Naive thymus-derived CD8-positive, alpha-beta T cell (primary cell): ENCODE measurements at regions not wholly inside any gene's neighbourhood (a gene's known extent, or its start where the extent isn't known, plus 50 kb on each side); places are given as distances from the start of the nearest gene placed in this dataset.
"Not testable (repeated sequence)": the region's sequence is repeated elsewhere in the genome, so short reads cannot be mapped to it uniquely, and the experiment has no call there.

Experiments used
- ATAC-seq, 2 donors: fragments of 150-1000 bp; cut with Tn5 transposase in 1 of 2; sonication (Bioruptor Pico), chemical (Tn5 transposase) in 1 of 2; 1 replicate in 1 of 2; 2 replicates in 1 of 2; pipeline ENCODE4 v1.10.0; 2021; ENCODE audit warnings: mild to moderate bottlenecking in 2 of 2, moderate library complexity in 2 of 2
- POLR2A ChIA-PET: fragments of 350-600 bp; sonication (Branson Sonifier 250); formaldehyde crosslinking; loops from one replicate; lab custom pipeline; 2021; ENCODE audit warnings: antibody characterized with exemption; lab: Charles Lee
- DNase-seq, 10 donors: peaks; one replicate each; pipeline versions ENCODE4 v3.0.0 to v3.0.0-alpha.2; 2020 to 2022
- H3K27ac Mint-ChIP-seq, 10 donors: one replicate each; pipeline ENCODE4 v1.8.0; 2020 to 2022; ENCODE audit warnings: mild to moderate bottlenecking in 10 of 10, mixed read lengths in 10 of 10, moderate library complexity in 4 of 10, inconsistent platforms in 1 of 10
- H3K27me3 Mint-ChIP-seq, 5 donors: one replicate each; pipeline ENCODE4 v1.8.0; 2021 to 2022; ENCODE audit warnings: mixed read lengths in 5 of 5
- H3K36me3 Mint-ChIP-seq, 3 donors: one replicate each; pipeline ENCODE4 v1.8.0; 2020 to 2022; ENCODE audit warnings: mixed read lengths in 3 of 3, mild to moderate bottlenecking in 2 of 3, inconsistent platforms in 1 of 3
- H3K4me1 Mint-ChIP-seq, 4 donors: one replicate each; pipeline ENCODE4 v1.8.0; 2021 to 2022; ENCODE audit warnings: mixed read lengths in 4 of 4
- H3K4me3 Mint-ChIP-seq, 10 donors: one replicate each; pipeline ENCODE4 v1.8.0; 2020 to 2022; ENCODE audit warnings: mild to moderate bottlenecking in 10 of 10, mixed read lengths in 10 of 10, moderate library complexity in 6 of 10, inconsistent platforms in 1 of 10
- H3K9me3 Mint-ChIP-seq, 9 donors: one replicate each; pipeline ENCODE4 v1.8.0; 2020 to 2022; ENCODE audit warnings: mixed read lengths in 9 of 9, mild to moderate bottlenecking in 3 of 9, inconsistent platforms in 1 of 9, moderate library complexity in 1 of 9

- no peak overlapping the region for H3K27ac Mint-ChIP-seq
- no peak overlapping the region for H3K4me3 Mint-ChIP-seq
- POLR2A ChIA-PET = no interaction called here
- H3K36me3 Mint-ChIP-seq = no peaks in the 10 kb centered on the region
- ATAC-seq (no peak), DNase-seq (no peak)
- H3K9me3 Mint-ChIP-seq = peaks cover 0 to 3% (median 0%) of the 10 kb centered on the region in 9 donors
- peaks cover 0 to 1% (median 0%) of the 10 kb centered on the region in 5 donors for H3K27me3 Mint-ChIP-seq
- H3K4me1 Mint-ChIP-seq = no peaks in the 10 kb centered on the region
These were observed 266.3 kb downstream of the KLF5 start for GRCh38 chr13:73324842-73325722.

DNA sequence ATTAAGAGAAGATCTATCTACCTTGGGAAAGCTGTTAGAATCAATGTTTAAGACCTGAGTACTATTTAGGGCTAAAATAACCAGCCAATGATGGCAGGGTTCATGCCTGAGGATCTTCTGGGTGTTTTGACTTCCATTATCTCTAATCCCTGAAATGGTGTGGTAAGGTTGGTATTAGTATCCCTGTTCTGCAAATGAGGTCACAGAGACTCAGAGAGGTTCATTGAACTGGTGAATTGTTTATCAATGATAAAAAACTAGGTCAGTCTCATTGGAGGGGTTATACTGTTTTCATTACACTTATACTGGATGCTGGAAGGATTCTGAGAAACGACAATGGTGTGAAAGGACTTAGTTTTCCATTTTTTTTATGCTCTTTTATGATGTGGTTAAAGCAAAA is 264.8 kb downstream of the KLF5 start:
- H3K36me3 Mint-ChIP-seq = no peaks in the 10 kb centered on the region
- POLR2A ChIA-PET = no interaction called here
- no peak overlapping the region for H3K27ac Mint-ChIP-seq
- H3K27me3 Mint-ChIP-seq = peaks cover 0 to 1% (median 0%) of the 10 kb centered on the region in 5 donors
- no peaks in the 10 kb centered on the region for H3K4me1 Mint-ChIP-seq
- DNase-seq (no peak), ATAC-seq (no peak)
- H3K4me3 Mint-ChIP-seq = no peak overlapping the region
- peaks cover 0 to 3% (median 0%) of the 10 kb centered on the region in 9 donors for H3K9me3 Mint-ChIP-seq

- POLR2A ChIA-PET = no interaction called here
- peaks cover 0 to 1% (median 0%) of the 10 kb centered on the region in 5 donors for H3K27me3 Mint-ChIP-seq
- H3K27ac Mint-ChIP-seq = no peak overlapping the region
- ATAC-seq (no peak), DNase-seq (no peak)
- H3K36me3 Mint-ChIP-seq = no peaks in the 10 kb centered on the region
- H3K9me3 Mint-ChIP-seq = peaks cover 0 to 3% (median 0%) of the 10 kb centered on the region in 9 donors
- H3K4me3 Mint-ChIP-seq = no peak overlapping the region
- H3K4me1 Mint-ChIP-seq = no peaks in the 10 kb centered on the region
These were observed 262.2 kb downstream of the KLF5 start for GRCh38 chr13:73321043-73321442.

DNA sequence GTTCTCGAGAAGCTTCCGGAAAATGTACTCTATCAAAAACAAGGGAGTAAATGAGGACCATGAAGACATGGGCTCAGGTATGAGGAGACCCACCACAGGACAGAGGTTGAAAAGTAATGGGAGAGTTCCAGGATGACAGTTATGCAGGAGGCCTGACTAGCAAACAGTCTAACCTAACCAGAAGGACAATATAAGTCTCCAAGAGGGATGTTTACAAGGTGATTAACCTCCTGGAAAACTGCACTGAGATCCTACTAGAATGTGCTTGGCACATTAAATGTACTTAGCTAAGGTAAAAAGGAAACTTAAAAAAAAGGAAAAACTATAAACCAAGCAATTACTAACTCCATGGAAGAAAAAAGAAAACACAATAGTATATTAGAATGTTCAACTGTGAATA is 258.3 kb downstream of the KLF5 start:
- Mint-ChIP-seq H3K27ac (no peak overlapping the region), H3K4me1 (no peaks in the 10 kb centered on the region), H3K4me3 (no peak overlapping the region), H3K36me3 (peaks cover 0 to 8% (median 2%) of the 10 kb centered on the region in 3 donors), H3K9me3 (peaks cover 6 to 27% (median 20%) of the 10 kb centered on the region in 9 donors), H3K27me3 (no peaks in the 10 kb centered on the region)
- ATAC-seq (no peak), DNase-seq (no peak)
- POLR2A ChIA-PET = no interaction called here

GRCh38 chr13:73310366-73310765 is 251.6 kb downstream of the KLF5 start:
- Mint-ChIP-seq H3K27me3 (peaks cover 0 to 3% (median 0%) of the 10 kb centered on the region in 5 donors), H3K9me3 (peaks cover 4 to 29% (median 23%) of the 10 kb centered on the region in 9 donors), H3K27ac (no peak overlapping the region), H3K36me3 (peaks cover 0 to 9% (median 2%) of the 10 kb centered on the region in 3 donors), H3K4me3 (no peak overlapping the region), H3K4me1 (no peaks in the 10 kb centered on the region)
- POLR2A ChIA-PET = no interaction called here
- DNase-seq (no peak), ATAC-seq (no peak)

- no peaks in the 10 kb centered on the region for H3K4me1 Mint-ChIP-seq
- peaks cover 0 to 3% (median 0%) of the 10 kb centered on the region in 5 donors for H3K27me3 Mint-ChIP-seq
- ATAC-seq (no peak), DNase-seq (no peak)
- peaks cover 0 to 9% (median 5%) of the 10 kb centered on the region in 9 donors for H3K9me3 Mint-ChIP-seq
- H3K4me3 Mint-ChIP-seq = no peak overlapping the region
- no peak overlapping the region for H3K27ac Mint-ChIP-seq
- POLR2A ChIA-PET = no interaction called here
- peaks cover 0 to 5% (median 0%) of the 10 kb centered on the region in 3 donors for H3K36me3 Mint-ChIP-seq
These were observed 248.7 kb downstream of the KLF5 start for GRCh38 chr13:73307481-73307880.

DNA sequence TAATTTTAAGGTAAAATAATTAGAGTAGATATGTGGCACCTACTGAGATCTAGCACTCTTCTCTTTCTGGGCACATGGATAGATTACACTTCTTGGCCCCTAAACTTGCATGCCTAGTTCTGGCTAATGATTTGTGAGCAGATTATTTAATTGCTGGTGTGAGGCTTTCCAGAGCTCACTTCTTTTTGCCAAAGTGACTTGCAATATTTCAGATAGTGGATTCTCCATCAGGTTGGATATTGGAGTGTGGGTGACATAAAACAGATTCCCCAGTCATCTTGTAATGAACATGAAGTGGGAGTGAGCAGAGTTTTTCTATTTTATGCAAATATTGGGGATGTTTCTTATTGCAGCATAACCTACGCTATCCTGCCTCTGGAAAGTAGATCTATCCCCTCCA is 247.9 kb downstream of the KLF5 start:
- DNase-seq = no peak
- peaks cover 0 to 8% (median 0%) of the 10 kb centered on the region in 9 donors for H3K9me3 Mint-ChIP-seq
- peaks cover 0 to 3% (median 0%) of the 10 kb centered on the region in 5 donors for H3K27me3 Mint-ChIP-seq
- no peaks in the 10 kb centered on the region for H3K36me3 Mint-ChIP-seq
- H3K4me3 Mint-ChIP-seq = no peak overlapping the region
- ATAC-seq = no peak
- POLR2A ChIA-PET = no interaction called here
- H3K4me1 Mint-ChIP-seq = no peaks in the 10 kb centered on the region
- no peak overlapping the region for H3K27ac Mint-ChIP-seq

- Mint-ChIP-seq H3K36me3 (no peaks in the 10 kb centered on the region), H3K4me1 (no peaks in the 10 kb centered on the region), H3K27me3 (peaks cover 0 to 3% (median 0%) of the 10 kb centered on the region in 5 donors), H3K27ac (no peak overlapping the region), H3K4me3 (no peak overlapping the region), H3K9me3 (peaks cover 0 to 8% (median 0%) of the 10 kb centered on the region in 9 donors)
- POLR2A ChIA-PET = no interaction called here
- DNase-seq (no peak), ATAC-seq (no peak)
These were observed 245.6 kb downstream of the KLF5 start for GRCh38 chr13:73304442-73304841.

DNA sequence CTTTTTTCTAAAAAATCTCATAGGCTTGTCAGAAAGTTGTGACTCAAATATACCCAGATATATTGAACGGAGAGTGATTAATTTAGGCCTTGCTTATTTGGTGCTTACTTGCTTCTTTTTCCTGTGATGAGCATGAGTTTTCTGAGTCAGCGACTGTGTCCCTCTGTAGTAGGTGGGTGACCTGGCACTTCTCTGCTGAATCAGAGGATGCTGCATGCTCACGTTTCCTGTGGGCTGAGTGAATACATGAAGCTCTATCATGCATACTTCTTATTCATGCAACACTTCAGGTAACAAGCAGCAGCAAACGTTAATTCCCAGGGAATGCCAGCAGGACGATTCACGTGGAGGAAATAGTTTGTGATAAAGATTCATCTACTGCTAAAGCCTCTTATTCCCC is 245.0 kb downstream of the KLF5 start:
- ATAC-seq (no peak), DNase-seq (no peak)
- H3K36me3 Mint-ChIP-seq = no peaks in the 10 kb centered on the region
- no peak overlapping the region for H3K27ac Mint-ChIP-seq
- no peaks in the 10 kb centered on the region for H3K4me1 Mint-ChIP-seq
- H3K27me3 Mint-ChIP-seq = peaks cover 0 to 3% (median 0%) of the 10 kb centered on the region in 5 donors
- H3K9me3 Mint-ChIP-seq = peaks cover 0 to 8% (median 0%) of the 10 kb centered on the region in 9 donors
- no peak overlapping the region for H3K4me3 Mint-ChIP-seq
- POLR2A ChIA-PET = no interaction called here

DNA sequence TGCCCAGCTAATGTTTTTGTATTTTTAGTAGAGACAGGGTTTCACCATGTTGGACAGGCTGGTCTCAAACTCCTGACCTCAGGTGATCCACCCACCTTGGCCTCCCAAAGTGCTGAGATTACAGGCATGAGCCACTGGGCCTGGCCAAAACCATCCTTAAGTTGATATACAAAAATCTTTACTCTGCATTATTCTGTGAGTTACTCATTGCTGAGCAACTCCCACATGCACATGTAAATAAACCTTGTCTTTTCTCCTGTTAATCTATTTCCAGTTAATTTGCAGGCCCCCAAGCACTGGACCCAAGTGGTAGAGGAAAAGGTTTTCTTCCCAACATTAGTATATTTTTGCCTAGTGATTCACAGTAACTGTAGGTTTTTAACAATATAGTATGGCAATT is 242.8 kb downstream of the KLF5 start:
- H3K27ac Mint-ChIP-seq, H3K27me3 Mint-ChIP-seq, H3K4me3 Mint-ChIP-seq, DNase-seq, H3K4me1 Mint-ChIP-seq, H3K36me3 Mint-ChIP-seq, ATAC-seq, POLR2A ChIA-PET, H3K9me3 Mint-ChIP-seq: not testable (repeated sequence)

DNA sequence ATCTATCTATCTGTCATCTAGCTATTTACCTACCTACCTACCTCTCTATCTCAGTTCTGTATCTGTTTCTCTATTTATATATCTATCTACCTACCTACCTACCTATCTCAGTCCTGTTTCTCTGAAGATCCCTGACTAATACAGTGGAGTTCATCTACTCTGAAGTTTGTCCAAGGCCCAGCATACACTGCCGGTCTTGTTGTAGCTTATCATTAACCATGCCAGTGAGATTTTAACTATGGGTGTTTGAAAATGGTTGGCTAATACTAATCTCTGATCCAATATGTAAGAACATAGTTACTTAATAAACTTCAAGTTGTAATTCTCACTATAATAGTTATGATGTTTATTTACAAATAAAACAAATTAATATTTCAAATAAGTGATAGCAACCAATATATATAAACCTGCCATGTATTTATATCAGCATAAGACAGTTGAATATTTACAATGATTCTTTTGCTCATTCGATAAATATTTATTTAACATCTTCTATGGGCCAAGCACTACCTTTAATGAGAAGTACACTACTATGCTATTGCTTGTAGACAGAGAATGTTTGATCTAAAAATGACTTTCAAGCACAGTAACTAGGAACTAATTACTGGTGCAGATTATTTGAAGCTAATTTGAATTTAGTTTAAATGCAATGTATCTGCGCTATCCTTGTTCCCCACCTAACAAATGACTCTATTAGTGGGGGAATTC is 242.1 kb downstream of the KLF5 start:
- no peaks in the 10 kb centered on the region for H3K27me3 Mint-ChIP-seq
- no peaks in the 10 kb centered on the region for H3K36me3 Mint-ChIP-seq
- H3K9me3 Mint-ChIP-seq = no peaks in the 10 kb centered on the region
- no peaks in the 10 kb centered on the region for H3K4me1 Mint-ChIP-seq
- H3K4me3 Mint-ChIP-seq = no peak overlapping the region
- no peak for DNase-seq
- POLR2A ChIA-PET = no interaction called here
- ATAC-seq = no peak
- H3K27ac Mint-ChIP-seq = no peak overlapping the region

DNA sequence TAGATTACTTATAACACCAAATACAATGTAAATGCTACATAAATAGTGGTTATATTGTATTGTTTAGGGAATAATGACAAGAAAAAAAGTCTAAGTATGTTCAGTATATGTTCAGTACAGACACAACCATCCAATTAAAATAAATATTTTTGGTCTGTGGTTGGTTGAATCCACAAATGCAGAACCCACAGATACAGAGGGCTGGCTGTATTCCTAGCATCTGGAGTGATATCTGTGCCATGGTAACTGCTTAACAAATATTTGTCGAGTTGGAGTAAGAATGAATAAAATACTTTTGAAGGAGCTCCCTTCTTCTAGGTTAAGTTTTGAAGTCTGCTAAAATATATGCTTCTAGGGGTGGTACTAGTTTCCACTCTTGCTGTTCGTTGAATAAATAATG is 241.0 kb downstream of the KLF5 start:
- Mint-ChIP-seq H3K9me3 (no peaks in the 10 kb centered on the region), H3K27me3 (no peaks in the 10 kb centered on the region), H3K4me1 (no peaks in the 10 kb centered on the region), H3K27ac (no peak overlapping the region), H3K36me3 (no peaks in the 10 kb centered on the region), H3K4me3 (no peak overlapping the region)
- ATAC-seq (no peak), DNase-seq (no peak)
- POLR2A ChIA-PET = no interaction called here

DNA sequence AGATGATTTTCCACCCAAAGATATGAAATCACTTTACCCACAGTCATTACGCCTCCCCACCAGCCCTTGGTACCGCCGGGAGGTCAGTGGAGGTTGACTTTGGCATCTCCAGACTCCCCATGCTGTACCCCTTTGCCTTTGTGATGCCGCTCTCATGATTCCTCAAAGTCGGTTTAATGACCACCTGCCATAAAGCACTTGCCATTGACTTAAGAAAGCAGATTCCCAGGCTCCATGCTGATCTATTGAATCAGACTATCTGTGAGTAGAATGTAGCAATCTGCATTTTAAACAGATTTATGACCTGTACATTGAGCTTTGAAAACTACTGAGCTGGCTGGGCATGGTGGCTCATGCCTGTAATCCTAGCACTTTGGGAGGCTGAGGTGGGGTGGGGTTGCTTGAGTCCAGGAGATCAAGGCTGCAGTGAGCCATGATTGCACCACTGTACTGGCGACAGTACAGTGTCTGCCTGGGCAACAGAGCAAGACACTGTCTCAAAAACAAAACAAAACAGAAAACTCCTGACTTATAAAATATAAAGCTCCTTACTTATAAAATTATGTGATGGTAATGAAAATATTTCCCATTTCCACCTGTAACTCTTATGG is 235.2 kb downstream of the KLF5 start:
- Mint-ChIP-seq H3K36me3 (no peaks in the 10 kb centered on the region), H3K4me1 (no peaks in the 10 kb centered on the region), H3K27me3 (peaks cover 0 to 4% (median 0%) of the 10 kb centered on the region in 5 donors), H3K4me3 (no peak overlapping the region), H3K9me3 (no peaks in the 10 kb centered on the region), H3K27ac (no peak overlapping the region)
- POLR2A ChIA-PET = no interaction called here
- no peak for ATAC-seq
- no peak for DNase-seq
